ENCODE measurements at regions not wholly inside any gene's neighbourhood (a gene's known extent, or its start where the extent isn't known, plus 50 kb on each side); places are given as distances from the start of the nearest gene placed in this dataset.

- TF ChIP-seq CTCF (IDR thresholded peaks at IDR 0.05; ENCODE audit: low read depth, low read length) (no peak), POLR2A (IDR thresholded peaks at IDR 0.05; ENCODE audit: extremely low read depth, insufficient read length) (no peak), MAX (IDR thresholded peaks at IDR 0.05; ENCODE audit: low read depth, low read length) (no peak), MYC (IDR thresholded peaks at IDR 0.05; ENCODE audit: low read depth, low read length) (no peak)
Observed at GRCh38 chr7:136105191-136105590, 128.0 kb upstream of the MTPN start.

Data from NB4 (cell line).